ENCODE measurements at regions not wholly inside any gene's neighbourhood (a gene's known extent, or its start where the extent isn't known, plus 50 kb on each side); places are given as distances from the start of the nearest gene placed in this dataset.

GRCh38 chrX:130531066-130531465 is 129.3 kb downstream of the RBMX2 start:
- no peak for TF ChIP-seq POLR2A (IDR thresholded peaks at IDR 0.05)
- TF ChIP-seq POLR2AphosphoS5 (IDR thresholded peaks at IDR 0.05) = no peak

Data from prostate gland (tissue), 1 donor.